Small intestine (tissue), 7 donors: ENCODE measurements at regions not wholly inside any gene's neighbourhood (a gene's known extent, or its start where the extent isn't known, plus 50 kb on each side); places are given as distances from the start of the nearest gene placed in this dataset.

Source experiments
- DNase-seq, 2 donors: peaks; one replicate each; pipeline versions ENCODE4 v3.0.0 to v3.0.0-alpha.2; 2013
- FAIRE-seq: peaks from 2 replicates; lab custom pipeline; 2012; peaks lifted over from hg19 to GRCh38; lab: Jason Lieb, UNC
- H3K27ac ChIP-seq, 3 donors: one replicate each; pipeline ENCODE4 v1.5.1; 2013; ENCODE audit warnings: low read length in 2 of 3, mild to moderate bottlenecking in 2 of 3, control low read depth in 1 of 3, inconsistent platforms in 1 of 3, low read depth in 1 of 3, moderate library complexity in 1 of 3
- H3K27me3 ChIP-seq, 3 donors: one replicate each; pipeline ENCODE4 v1.6.1; 2013; ENCODE audit warnings: low read length in 3 of 3, inconsistent platforms in 1 of 3; ENCODE audit not compliant: control insufficient read depth in 3 of 3, insufficient read depth in 3 of 3
- H3K36me3 ChIP-seq, 3 donors: one replicate each; pipeline ENCODE4 v1.6.1; 2013; ENCODE audit warnings: low read length in 3 of 3, inconsistent platforms in 1 of 3, low read depth in 1 of 3, mild to moderate bottlenecking in 1 of 3, moderate library complexity in 1 of 3; ENCODE audit not compliant: control insufficient read depth in 3 of 3, insufficient read depth in 2 of 3
- H3K4me1 ChIP-seq, 3 donors: one replicate each; pipeline ENCODE4 v1.6.1; 2013; ENCODE audit warnings: low read length in 2 of 3, inconsistent platforms in 1 of 3, low read depth in 1 of 3, mild to moderate bottlenecking in 1 of 3, moderate library complexity in 1 of 3; ENCODE audit not compliant: control insufficient read depth in 3 of 3, insufficient read depth in 2 of 3
- H3K4me3 ChIP-seq, 3 donors: one replicate each; pipeline ENCODE4 v1.5.1; 2013; ENCODE audit warnings: low read length in 3 of 3, control low read depth in 1 of 3, inconsistent platforms in 1 of 3, low read depth in 1 of 3, mild to moderate bottlenecking in 1 of 3, moderate library complexity in 1 of 3
- H3K9me3 ChIP-seq, 2 donors: one replicate each; pipeline ENCODE4 v1.6.1; 2013; ENCODE audit warnings: low read depth in 1 of 2, low read length in 1 of 2; ENCODE audit not compliant: control insufficient read depth in 2 of 2, insufficient read depth in 1 of 2
- WGBS, 3 donors: extraction: QIAGEN DNeasy Blood & Tissue Kit; methylation state at CpG; one replicate each; pipeline ENCODE4 v1.1.7; 2013; 5-methylcytosine and 5-hydroxymethylcytosine counted together
- donor health status: healthy with polysubstance abuse.
- donor health status: control.
- donor health status: control.
- donor health status: Bipolar disorder and iron deficiency.
- donor health status: healthy.

- no peak overlapping the region for H3K27ac ChIP-seq
- no peaks in the 10 kb centered on the region for H3K36me3 ChIP-seq
- no peak for DNase-seq
- no peaks in the 10 kb centered on the region for H3K27me3 ChIP-seq
- H3K4me1 ChIP-seq = no peaks in the 10 kb centered on the region
- no peak for FAIRE-seq
- WGBS, 3 donors = 68 to 86% (median 77%) methylated on average over 3 of the region's 3 CpGs
- no peaks in the 10 kb centered on the region for H3K9me3 ChIP-seq
- H3K4me3 ChIP-seq = no peak overlapping the region
Measured at GRCh38 chr14:47730296-47730695, 54.9 kb upstream of the MDGA2 start.
